ENCODE measurements at regions not wholly inside any gene's neighbourhood (a gene's known extent, or its start where the extent isn't known, plus 50 kb on each side); places are given as distances from the start of the nearest gene placed in this dataset.

DNA sequence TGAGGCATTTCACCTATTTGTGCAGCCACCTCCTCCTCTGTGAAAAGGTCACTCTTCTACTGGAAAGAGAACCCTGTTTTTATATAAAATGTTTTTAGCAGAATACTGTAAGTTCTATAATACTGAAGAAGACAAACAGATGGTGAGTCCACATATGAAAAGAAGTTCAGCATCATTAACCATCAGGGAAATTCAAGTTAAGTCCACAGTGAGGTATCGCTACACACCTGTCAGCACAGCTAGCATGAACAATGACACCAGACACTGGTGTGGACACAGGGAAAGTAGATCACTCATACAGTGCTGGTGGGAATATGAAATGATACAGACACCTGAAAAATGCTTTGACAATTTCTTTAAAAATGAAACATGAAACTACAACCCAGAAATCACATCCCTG, 133.0 kb downstream of the MAD2L1 start:
- FAIRE-seq (no peak), DNase-seq (ENCODE audit: low spot score) (no peak)

GRCh38 chr4:119932277-119932676, 134.4 kb downstream of the MAD2L1 start:
- FAIRE-seq (no peak), DNase-seq (ENCODE audit: low spot score) (no peak)

GRCh38 chr4:119930546-119930945, 136.1 kb downstream of the MAD2L1 start:
- no peak for FAIRE-seq
- DNase-seq (ENCODE audit: low spot score) = no peak

DNA sequence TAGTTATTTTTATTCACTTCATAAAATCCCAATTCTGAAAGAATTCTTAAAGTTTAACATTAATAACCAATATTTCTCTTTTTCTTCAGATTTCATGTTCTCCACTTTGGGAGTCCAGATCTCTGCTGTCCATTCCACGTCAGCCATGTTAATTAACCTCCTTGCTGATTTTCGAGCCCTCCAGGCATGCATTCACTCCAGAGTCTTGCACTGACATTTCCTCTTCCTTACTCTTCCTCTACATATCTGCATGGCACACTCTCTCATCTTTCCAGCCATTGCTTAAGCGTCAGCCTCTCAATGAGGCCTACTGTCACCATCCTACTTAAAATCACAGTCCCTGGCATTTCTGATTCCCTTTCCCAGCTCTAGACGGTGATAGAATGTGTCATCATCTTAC, 144.8 kb downstream of the MAD2L1 start:
- no peak for FAIRE-seq
- no peak for DNase-seq (ENCODE audit: low spot score)

- FAIRE-seq = no peak
- no peak for DNase-seq (ENCODE audit: low spot score)
Measured at GRCh38 chr4:119906277-119906676, 160.4 kb downstream of the MAD2L1 start.

GRCh38 chr4:119898211-119898610, 168.4 kb downstream of the MAD2L1 start:
- DNase-seq (ENCODE audit: low spot score) (no peak), FAIRE-seq (no peak)

DNA sequence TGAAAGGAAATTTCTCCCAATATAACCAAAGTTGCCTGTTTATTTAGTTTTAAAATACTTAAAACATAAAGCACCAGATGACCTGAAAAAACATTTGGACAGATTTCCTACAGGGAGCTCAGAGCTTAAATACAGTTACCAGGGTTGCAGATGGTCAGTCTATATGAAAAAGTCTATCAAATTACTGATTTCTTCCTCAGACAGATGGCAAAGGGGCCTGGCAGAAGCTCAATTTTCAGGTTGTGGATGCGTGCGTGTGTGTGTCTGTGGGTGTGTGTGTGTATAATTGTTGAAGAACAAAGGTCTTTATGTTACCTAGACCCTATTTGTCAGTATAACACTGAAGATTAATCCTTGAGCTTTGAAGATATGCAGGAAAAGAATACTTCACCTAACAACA, 169.4 kb downstream of the MAD2L1 start:
- DNase-seq (ENCODE audit: low spot score) (no peak), FAIRE-seq (no peak)

DNA sequence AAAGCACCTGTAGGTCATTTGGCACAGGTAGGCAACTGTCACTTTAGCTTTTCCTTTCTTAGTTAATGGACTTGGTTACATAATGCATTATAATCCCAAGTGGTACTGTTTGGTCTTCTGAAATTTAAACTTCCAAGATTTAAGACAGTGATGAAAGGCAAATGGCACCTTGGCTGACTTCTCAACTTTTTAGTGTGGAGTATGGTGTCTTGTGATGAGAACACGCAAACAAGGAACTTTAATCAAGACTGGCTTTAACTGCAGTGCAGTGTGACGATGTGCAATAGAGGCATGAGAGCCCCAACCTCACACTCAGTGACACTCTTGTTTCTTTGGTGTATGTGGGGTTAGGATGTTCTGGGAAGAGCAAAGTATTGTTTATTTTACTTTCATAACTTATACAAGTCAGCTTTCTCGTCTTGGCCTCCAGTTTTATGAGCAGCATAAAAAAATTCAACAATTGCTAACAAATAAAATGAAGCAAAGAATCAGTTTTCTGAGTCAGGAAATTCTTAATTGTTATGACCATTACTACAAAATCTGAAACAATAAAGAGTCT, 171.9 kb downstream of the MAD2L1 start:
- no peak for FAIRE-seq
- no peak for DNase-seq (ENCODE audit: low spot score)

DNA sequence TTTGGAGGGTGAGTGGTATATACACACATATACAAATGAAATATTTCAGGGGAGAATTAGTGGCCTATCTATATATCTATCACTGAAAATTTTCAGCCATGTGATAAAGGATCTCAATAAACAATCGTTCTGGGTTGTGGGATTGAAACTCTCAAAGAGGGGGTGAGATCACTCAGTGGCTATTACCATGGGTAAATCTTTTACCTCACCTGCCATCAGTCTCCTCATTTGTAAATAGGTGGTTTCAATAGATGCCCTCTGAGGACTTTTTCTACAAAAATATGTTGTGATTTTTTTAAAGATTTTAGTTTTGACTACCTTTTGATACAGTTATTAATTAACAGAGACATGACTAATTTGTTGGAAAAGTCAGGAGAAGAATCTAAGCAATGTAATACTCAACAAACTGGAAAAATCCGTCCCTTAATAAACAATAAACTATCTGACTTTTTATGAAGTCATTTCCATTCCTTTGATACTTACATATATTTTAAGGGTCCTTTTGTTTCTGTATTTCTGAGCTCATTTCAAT, 192.8 kb downstream of the MAD2L1 start:
- DNase-seq (ENCODE audit: low spot score) (no peak), FAIRE-seq (no peak)

GRCh38 chr4:119873132-119873531, 193.5 kb downstream of the MAD2L1 start:
- no peak for DNase-seq (ENCODE audit: low spot score)
- FAIRE-seq = no peak

DNA sequence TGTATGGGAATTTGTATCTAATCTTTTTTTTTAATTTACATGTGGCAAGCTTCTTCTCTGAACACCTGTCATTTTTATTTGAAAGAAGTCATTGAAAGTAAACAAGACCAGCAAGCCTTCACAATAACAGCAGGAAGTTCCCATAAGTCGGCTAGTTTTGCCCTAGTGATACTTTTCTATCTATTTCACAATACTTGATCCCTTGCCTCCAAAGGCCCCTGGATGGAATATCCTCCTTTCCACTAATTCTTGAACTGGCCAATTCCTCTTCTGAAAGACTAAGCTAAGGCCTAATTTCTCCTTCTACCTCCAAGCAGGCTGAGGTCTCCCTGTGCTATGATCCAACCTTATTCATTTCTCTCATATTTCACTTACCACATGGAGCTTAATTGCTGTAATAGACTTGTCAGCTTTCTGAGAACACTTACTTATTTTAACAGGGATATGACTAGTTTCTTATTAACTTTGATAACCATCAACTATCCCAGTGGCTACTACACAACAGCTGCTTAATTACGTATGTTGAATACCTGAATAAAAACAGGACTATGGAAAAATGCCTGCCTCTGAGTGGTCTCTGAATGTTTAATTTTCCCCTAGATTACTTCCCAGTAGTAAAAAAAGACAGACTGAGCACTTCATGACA, 194.2 kb downstream of the MAD2L1 start:
- DNase-seq (ENCODE audit: low spot score) (no peak), FAIRE-seq (no peak)

GRCh38 chr4:119870856-119871255, 195.8 kb downstream of the MAD2L1 start:
- FAIRE-seq = no peak
- no peak for DNase-seq (ENCODE audit: low spot score)

DNA sequence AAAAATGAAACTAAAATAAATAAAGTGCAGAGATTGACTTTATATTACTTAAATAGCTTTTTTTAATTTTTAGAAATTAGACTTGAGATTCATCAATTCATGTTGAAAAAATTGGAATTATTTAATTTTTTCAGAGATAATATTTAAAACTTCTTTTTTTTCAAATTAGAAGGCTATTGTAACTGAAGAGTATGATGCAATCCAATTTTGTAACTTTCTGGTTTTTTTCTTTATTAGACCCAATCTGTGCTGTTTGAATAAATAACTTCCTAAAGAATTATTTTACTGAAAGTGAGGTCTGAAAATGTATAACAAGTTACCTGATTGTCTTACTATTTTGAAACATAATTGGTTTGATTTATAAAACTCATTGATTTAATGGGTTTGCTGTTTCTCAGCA, 200.9 kb downstream of the MAD2L1 start:
- DNase-seq (ENCODE audit: low spot score) (no peak), FAIRE-seq (no peak)

GRCh38 chr4:119865389-119865788, 201.3 kb downstream of the MAD2L1 start:
- no peak for FAIRE-seq

DNA sequence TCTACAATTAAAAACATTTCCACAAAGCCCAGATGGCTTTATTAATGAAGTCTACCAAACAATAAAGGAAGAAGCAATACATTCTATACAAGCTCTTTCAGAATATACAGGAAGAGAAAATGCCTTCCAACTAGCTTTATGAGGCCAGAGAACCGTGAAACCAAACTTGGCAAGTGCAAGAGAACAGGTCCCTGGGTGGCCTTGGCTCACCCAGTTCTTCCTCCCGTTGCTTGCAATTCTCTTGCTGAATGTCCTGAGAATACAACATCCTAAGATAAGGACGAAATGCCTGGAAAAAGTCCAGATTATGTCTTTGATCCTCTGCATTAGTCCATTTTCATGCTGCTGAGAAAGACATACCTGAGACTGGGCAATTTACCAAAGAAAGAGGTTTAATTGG, 204.9 kb downstream of the MAD2L1 start:
- FAIRE-seq (no peak), DNase-seq (ENCODE audit: low spot score) (no peak)

More at GRCh38 chr4:119865389-119865788, 201.3 kb downstream of the MAD2L1 start:
- DNase-seq (ENCODE audit: low spot score) = no peak

- DNase-seq (ENCODE audit: low spot score) = no peak
- no peak for FAIRE-seq
Measured at GRCh38 chr4:119858176-119858575, 208.5 kb downstream of the MAD2L1 start.

DNA sequence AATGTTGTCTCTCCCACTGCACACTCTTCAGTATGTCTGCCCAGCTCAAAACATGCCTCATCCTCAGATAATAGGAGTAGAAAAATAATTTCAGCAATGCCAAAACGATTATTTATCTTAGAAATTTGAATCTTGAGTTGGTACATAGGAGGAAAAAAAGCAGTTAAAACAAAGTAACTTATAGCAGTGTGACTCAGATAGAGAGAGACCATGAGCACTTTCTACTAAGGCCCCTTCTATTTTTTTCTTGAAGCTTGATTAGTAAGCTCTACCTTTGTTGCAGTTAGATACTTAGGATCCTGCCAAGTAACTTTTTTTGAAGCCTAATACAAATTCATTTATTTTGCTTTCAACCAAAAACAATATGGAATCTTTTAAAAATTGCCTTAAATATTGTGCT, 212.3 kb downstream of the MAD2L1 start:
- DNase-seq (ENCODE audit: low spot score) = no peak
- FAIRE-seq = no peak

DNA sequence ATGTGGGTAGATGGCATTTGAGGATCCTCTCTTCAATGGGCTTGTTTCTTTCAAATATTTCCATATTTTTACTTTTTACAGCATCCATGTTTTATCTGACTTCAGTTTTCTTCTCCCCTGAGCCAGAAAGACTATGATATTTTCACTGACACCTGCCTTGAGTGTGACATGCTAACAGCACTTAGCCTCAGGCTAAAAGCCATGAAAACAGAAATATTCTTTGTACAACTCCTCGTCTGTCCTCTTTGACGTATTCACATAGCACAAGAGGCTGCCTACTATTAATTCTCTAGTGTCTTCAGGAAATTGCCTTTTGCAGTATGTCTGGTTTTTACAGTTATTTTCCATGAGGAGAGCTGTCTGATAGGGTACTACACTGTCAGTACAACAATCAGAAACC, 215.0 kb downstream of the MAD2L1 start:
- DNase-seq (ENCODE audit: low spot score) (no peak), FAIRE-seq (no peak)

GRCh38 chr4:119841361-119841760, 212.8 kb upstream of the PDE5A start:
- DNase-seq (ENCODE audit: low spot score) (no peak), FAIRE-seq (no peak)

DNA sequence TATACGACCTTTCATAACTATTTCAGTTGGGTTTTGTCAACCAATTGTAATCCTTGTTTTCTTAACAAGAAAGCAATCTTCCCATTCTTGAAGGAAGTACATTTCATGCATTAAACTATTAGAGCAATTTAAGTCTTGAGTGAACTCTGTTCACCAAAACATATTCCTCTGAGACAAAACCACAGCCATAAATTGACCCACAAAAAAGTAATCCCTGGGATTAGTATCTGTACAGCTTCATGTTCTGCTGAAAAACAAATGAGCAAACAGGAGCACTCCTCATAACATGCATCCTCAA, 207.0 kb upstream of the PDE5A start:
- DNase-seq (ENCODE audit: low spot score) (no peak), FAIRE-seq (no peak)

DNA sequence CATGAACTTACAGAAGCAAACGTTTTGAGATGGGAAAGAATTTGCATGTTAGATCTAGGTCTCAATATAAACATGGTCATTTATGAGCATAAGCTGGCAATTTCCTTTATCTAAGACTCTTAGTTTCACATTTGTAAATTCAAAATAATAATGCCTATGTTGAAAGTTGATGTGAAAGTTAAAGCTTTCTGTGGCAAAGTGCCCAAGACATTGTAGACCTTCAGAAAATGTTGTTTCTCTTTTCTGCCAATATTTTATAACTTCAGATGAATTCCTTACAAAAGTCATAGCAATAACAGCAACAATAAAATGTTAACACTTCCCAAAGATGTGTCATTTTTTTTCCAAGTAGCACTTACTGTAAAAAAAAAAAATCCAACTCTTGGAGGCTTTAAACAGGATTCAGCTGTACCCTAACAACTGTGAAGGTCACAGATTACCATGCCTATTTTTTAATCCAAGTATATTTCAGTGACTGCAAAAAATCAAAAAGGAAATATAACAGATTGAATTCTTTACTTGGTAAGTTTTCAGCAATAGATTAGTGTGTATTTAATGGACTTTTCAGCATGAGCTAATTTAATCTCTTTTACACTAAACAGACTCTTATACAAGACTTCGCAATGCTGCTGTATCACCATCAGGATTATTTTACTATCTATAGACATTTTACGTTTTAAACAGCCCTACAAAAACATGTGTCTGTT, 206.5 kb upstream of the PDE5A start:
- FAIRE-seq (no peak), DNase-seq (ENCODE audit: low spot score) (no peak)

GRCh38 chr4:119833611-119834010, 205.0 kb upstream of the PDE5A start:
- FAIRE-seq = no peak
- DNase-seq (ENCODE audit: low spot score) = no peak

GRCh38 chr4:119832776-119833175, 204.2 kb upstream of the PDE5A start:
- DNase-seq (ENCODE audit: low spot score) = no peak
- FAIRE-seq = no peak
